Kidney (tissue), 13 donors: ENCODE measurements at regions not wholly inside any gene's neighbourhood (a gene's known extent, or its start where the extent isn't known, plus 50 kb on each side); places are given as distances from the start of the nearest gene placed in this dataset.

Source experiments
- DNase-seq, 5 donors: peaks; one replicate each; pipeline ENCODE4 v3.0.0-alpha.2; 2013 to 2020
- FAIRE-seq: peaks from 2 replicates; lab custom pipeline; 2012; peaks lifted over from hg19 to GRCh38; lab: Jason Lieb, UNC
- H3K27ac ChIP-seq, 2 donors: one replicate each; pipeline ENCODE4 v1.7.0; 2013; ENCODE audit warnings: low read depth in 2 of 2, low read length in 2 of 2, inconsistent platforms in 1 of 2
- H3K27me3 ChIP-seq: one replicate; pipeline ENCODE4 v1.7.1; 2013; ENCODE audit warnings: low read length, inconsistent platforms; ENCODE audit not compliant: control insufficient read depth, insufficient read depth
- H3K36me3 ChIP-seq, 3 donors: one replicate each; pipeline versions ENCODE4 v1.7.0 to v1.7.1; 2013; ENCODE audit warnings: low read length in 3 of 3, control low read depth in 1 of 3, inconsistent platforms in 1 of 3; ENCODE audit not compliant: insufficient read depth in 3 of 3, control insufficient read depth in 2 of 3
- H3K4me1 ChIP-seq, 3 donors: one replicate each; pipeline versions ENCODE4 v1.7.0 to v1.7.1; 2013; ENCODE audit warnings: low read length in 3 of 3, inconsistent platforms in 1 of 3, low read depth in 1 of 3; ENCODE audit not compliant: control insufficient read depth in 2 of 3, insufficient read depth in 2 of 3
- H3K4me3 ChIP-seq, 3 donors: one replicate each; pipeline versions ENCODE4 v1.7.0 to v1.8.1; 2013; ENCODE audit warnings: low read length in 3 of 3, control low read depth in 1 of 3, inconsistent platforms in 1 of 3
- H3K9ac ChIP-seq, 3 donors: one replicate each; pipeline versions ENCODE4 v1.7.0 to v1.7.1; 2013; ENCODE audit warnings: low read length in 3 of 3, control low read depth in 1 of 3, inconsistent platforms in 1 of 3
- H3K9me3 ChIP-seq, 3 donors: one replicate each; pipeline versions ENCODE4 v1.7.0 to v1.7.1; 2013; ENCODE audit warnings: low read length in 3 of 3, control low read depth in 1 of 3, inconsistent platforms in 1 of 3; ENCODE audit not compliant: control insufficient read depth in 2 of 3, insufficient read depth in 1 of 3
- intact Hi-C: fragments of 100-400 bp; cut with DNase I; formaldehyde crosslinking; loops from one replicate; pipeline ENCODE4 v1.11.1; 2022
- TF ChIP-seq, protein P1 (sequence below): IDR thresholded peaks from 3 replicates; pipeline ENCODE4 v1.5.1; 2012; ENCODE audit warnings: mild to moderate bottlenecking, moderate library complexity, borderline replicate concordance; ENCODE audit not compliant: insufficient read depth; ENCODE audit errors: extremely low read depth
- donor health status: control.
- donor health status: control.
- donor health status: control.
- donor health status: control.
- donor health status: control.
- donor health status: DM: yes; HTN: yes; CAD: no.
- donor health status: Normal renal cell carcinoma (clear cell type).

DNA sequence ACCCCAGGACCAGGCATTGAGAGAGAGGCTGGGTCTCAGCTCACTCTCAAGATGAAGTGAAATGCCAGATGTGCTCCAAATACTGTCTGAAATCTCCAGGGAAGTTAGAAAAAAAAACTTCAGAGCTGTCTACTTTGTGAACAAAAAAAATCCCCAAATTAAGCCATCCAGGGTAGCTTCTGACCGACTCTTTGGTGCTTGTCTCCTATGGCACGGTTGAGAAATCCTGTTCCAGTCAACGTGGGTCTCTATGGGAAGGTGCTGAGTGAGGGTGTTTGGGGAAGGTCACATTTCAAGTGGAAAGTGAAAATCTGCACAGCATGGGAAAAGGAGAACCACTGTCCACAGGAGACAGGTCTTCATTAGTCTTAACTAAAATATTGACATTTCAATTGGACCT lies 322.5 kb upstream of the CFAP20DC start:
- H3K9ac ChIP-seq = no peak overlapping the region
- H3K36me3 ChIP-seq = no peaks in the 10 kb centered on the region
- H3K4me1 ChIP-seq = no peaks in the 10 kb centered on the region
- TF ChIP-seq, protein P1, sequence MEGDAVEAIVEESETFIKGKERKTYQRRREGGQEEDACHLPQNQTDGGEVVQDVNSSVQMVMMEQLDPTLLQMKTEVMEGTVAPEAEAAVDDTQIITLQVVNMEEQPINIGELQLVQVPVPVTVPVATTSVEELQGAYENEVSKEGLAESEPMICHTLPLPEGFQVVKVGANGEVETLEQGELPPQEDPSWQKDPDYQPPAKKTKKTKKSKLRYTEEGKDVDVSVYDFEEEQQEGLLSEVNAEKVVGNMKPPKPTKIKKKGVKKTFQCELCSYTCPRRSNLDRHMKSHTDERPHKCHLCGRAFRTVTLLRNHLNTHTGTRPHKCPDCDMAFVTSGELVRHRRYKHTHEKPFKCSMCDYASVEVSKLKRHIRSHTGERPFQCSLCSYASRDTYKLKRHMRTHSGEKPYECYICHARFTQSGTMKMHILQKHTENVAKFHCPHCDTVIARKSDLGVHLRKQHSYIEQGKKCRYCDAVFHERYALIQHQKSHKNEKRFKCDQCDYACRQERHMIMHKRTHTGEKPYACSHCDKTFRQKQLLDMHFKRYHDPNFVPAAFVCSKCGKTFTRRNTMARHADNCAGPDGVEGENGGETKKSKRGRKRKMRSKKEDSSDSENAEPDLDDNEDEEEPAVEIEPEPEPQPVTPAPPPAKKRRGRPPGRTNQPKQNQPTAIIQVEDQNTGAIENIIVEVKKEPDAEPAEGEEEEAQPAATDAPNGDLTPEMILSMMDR = no peak
- FAIRE-seq (no peak), DNase-seq (no peak)
- no peak overlapping the region for H3K4me3 ChIP-seq
- intact Hi-C loops = no loop called here
- H3K27me3 ChIP-seq = no peaks in the 10 kb centered on the region
- H3K9me3 ChIP-seq = no peaks in the 10 kb centered on the region
- no peak overlapping the region for H3K27ac ChIP-seq

DNA sequence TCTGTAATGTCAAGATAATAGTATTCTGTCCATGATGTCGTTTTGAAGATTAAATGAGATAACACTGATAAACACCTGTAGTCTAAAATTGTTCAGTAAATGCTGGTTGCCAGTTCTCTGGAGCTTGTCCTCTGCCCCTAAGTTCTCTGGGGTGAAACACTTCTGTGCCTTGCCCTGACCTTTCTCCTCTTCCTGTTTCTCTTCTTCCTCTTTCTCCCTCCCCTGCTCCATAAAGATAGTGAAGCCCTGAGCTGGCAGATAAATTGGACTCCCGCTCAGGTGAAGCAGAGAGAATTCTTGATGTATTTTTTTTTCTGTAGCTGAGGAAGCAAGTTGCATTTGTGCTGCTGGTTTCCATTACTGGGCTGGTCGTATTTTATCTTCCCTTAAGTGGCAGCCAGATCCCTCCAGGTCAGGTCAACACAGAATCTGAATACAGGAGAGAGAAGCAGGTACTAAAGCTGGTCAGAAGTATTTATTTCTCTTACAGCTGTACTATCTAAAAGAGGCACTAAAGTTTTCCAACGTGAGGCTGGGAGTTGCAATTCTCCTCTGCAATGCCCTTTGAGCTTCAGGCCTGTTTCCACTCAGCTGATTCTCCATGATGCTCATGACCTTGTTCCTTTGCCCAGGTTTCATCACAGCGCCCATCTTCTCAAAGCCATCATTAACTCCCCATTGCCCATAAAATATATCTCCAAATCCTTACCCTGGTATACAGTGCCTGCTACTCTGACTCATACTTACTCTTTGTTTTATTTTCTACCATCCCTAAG lies 319.3 kb upstream of the CFAP20DC start:
- DNase-seq = peak in 3 of 5 donors; percentile 22 to 43 (median 41)
- H3K36me3 ChIP-seq = no peaks in the 10 kb centered on the region
- TF ChIP-seq, protein P1 = no peak

DNA sequence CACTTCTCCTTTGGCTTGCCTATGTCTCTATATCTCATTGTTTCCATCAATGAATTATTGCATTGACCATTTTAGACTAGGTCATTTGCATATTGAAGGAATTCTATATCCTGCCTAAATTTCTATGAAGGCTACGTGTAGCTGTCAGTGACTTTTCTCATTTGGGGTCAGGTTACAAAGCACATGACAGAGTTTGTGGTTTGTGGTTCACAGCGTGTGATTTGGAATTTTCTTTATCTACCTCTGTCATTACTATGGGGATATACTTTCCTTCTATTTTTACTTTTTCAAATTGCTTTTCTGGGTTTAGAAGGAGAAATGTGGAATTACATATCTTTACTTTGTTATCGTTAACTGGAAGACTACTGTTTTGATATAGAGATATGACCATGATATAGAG lies 317.3 kb upstream of the CFAP20DC start:
- Histone ChIP-seq H3K36me3 (no peaks in the 10 kb centered on the region), H3K27ac (no peak overlapping the region), H3K4me1 (no peaks in the 10 kb centered on the region), H3K4me3 (no peak overlapping the region), H3K9ac (no peak overlapping the region), H3K27me3 (no peaks in the 10 kb centered on the region), H3K9me3 (peaks cover 0 to 4% (median 0%) of the 10 kb centered on the region in 3 donors)
- TF ChIP-seq, protein P1 = no peak
- intact Hi-C loops = no loop called here
- FAIRE-seq (no peak), DNase-seq (no peak)

More for the DNA sequence above, 319.3 kb upstream of the CFAP20DC start:
- Histone ChIP-seq H3K4me1 (no peaks in the 10 kb centered on the region), H3K4me3 (no peak overlapping the region), H3K9me3 (peaks cover 0 to 4% (median 0%) of the 10 kb centered on the region in 3 donors), H3K27me3 (no peaks in the 10 kb centered on the region), H3K9ac (no peak overlapping the region), H3K27ac (no peak overlapping the region)
- intact Hi-C loops = no loop called here
- no peak for FAIRE-seq
